GM21737 (cell line): ENCODE measurements at regions not wholly inside any gene's neighbourhood (a gene's known extent, or its start where the extent isn't known, plus 50 kb on each side); places are given as distances from the start of the nearest gene placed in this dataset.
A peak's percentile ranks its signal among the peaks of the same experiment; 100 is the strongest.

Experiments
- ATAC-seq: cut with Tn5 transposase; IDR thresholded peaks from one replicate; pipeline ENCODE4 v1.9.1; 2021; ENCODE audit warnings: mild to moderate bottlenecking, moderate library complexity; ENCODE audit not compliant: unreplicated experiment

DNA sequence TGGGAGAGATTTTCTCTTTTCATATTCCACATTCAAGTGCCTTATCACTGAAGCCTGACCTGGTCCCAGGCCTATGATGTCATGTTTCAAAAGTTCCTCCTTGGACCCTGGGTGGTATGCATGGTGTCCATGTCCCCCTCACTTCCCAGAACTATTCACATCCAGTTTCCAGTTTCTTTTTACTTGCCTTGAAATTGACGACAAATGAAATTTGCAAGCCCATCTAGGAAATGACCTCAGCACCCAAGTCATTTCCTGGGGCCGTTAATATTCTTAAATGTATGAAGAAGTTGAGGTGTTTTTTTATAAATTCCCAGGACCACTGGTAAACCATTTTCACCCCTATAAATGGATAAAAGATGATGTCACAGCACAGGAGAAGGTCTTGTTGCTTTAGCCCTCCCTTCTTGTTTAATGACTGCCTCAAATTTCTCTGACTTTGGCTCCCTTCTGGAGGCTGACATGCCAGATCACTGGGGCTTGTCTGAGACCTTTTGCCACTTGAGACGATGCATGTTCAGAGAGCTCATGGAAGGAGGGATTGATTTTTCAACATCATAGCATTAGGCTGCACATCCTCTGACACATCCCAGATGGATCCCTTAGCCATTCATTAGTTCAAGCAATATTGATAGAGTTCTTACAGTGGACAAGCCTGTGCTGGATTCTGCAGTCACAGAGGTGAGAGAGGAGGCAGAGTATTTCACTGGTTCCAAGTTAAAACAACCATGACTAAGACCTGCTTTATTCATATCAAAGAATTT is 221.3 kb downstream of the PLPP3 start:
- no peak for ATAC-seq

DNA sequence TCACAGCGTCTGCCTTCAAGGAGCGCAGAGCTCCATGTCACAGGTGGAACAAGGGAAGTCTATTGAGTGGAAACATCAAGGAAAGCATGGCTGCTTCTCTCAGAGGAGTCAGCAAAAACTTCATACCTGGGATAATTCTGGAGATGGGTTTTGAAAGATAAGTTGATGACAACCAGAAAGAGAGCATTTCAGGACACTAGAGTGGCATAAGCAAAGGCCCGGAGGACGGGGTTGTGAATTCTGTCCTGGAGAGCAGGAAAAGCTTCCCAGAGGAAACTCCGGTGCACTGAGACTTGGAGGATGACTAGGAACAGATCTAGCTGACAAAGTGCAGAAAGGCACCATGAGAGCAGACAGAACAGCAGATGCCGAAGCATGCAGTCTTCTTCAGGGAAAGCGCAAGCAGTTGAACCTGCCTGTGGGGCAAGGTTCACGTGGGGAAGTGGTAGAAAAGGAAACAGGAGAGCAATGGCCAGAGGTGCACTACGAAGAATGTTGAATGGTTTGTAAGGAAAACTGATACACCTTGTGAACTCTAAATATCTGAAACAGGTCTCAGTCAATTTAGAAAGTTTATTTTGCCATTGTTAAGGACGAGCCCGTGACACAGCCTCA is 222.9 kb downstream of the PLPP3 start:
- ATAC-seq, result no peak

DNA sequence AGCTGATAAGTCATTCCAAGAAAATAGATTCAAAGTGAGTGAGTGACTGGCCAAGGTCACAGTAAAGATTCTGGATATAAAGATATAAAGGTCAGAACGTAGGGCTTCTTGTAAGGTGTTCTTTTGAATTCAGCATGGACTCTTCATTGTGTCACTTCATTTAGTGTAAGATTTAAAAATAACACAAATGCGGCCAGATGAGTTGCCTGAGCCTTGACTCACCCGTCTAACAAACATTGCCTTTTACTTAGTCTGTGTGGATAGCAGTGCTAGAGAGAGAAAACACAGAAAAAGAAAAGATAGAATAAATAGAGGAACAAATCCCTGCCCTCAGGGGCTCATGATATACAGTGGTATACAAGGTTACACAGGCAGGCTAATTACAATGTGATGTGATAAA is 223.4 kb downstream of the PLPP3 start:
- no peak for ATAC-seq

DNA sequence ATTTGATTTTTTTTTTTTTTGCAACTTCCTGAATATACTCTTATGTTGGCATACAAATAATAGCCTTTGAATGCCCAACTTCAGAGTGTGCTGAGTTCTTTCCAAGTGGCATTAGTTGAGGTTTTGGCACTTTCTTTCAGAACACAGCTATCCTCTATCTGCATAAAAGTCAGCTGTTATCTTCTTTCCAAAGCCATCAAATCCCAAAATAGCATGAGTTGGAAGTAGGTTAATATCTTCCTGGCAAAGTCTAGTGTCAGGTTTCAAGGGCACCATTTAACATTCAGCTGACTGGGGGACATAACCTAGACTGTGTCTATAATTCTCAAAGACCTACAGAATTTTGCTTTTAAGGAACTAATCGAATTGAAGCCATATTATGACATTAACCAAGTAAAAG is 223.9 kb downstream of the PLPP3 start:
- no peak for ATAC-seq

DNA sequence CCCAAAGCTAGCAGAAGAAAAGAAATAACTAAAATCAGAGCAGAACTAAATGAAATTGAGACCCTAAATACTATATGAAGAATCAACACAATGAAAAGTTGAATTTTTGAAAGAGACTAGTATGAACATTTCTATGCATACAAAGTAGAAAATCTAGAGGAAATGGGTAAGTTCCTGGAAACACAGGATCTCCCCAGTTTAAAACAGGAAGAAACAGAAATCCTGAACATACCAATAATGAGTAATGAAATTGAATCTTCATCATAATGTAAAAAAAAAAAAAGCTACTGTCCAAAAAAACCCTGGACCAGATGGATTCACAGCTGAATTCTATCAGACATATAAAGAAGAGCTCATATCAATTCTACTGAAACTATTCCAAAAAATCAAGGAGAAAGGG is 233.5 kb downstream of the PLPP3 start:
- ATAC-seq, result no peak

DNA sequence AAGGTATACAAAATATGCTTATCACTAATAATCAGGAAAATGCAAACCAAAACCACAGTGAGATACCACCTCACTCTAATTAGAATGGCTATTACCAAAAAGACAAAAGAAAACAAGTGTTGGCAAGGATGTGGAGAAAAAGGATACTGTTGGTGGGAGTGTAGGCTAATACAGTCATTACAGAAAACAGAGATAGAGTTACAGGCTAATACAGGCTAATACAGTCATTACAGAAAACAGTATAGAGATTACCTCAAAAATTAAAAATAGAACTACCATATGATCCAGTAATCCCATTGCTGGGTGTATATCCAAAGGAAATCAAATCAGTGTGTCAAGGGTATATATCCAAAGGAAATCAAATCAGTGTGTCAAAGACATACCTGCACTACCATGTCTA is 238.4 kb downstream of the PLPP3 start:
- no peak for ATAC-seq

DNA sequence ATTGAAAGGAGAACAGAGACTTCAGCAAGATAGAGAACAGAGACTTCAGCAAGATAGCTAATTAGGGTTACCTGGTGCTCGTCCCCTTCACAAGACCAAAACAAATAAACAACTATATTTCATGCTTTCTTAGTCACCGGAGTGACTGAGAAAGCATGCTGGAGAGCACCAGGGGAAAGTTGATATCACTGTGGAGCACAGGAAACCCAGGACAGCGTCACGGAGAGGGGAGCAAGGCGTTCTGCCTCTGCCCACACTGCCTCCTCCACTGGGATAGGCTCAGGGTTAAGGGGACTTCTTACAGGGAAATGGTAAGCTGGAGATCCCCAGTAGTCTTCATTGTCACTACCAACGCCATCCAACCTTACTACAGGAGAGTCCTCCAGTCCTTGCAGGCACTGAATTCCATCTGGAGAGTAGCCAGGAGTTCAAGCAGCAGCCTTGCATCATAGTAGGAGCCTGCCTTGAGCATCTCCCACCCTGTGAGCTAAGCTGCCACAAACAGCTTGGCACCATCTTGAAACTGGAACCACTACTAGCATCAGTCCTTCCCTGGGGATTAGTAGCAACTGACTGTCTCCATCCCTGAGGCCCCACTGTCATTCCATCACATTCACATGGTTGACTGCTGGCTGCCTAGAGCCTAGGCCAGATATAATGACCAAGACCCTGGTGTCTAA is 239.4 kb downstream of the PLPP3 start:
- ATAC-seq, result no peak

DNA sequence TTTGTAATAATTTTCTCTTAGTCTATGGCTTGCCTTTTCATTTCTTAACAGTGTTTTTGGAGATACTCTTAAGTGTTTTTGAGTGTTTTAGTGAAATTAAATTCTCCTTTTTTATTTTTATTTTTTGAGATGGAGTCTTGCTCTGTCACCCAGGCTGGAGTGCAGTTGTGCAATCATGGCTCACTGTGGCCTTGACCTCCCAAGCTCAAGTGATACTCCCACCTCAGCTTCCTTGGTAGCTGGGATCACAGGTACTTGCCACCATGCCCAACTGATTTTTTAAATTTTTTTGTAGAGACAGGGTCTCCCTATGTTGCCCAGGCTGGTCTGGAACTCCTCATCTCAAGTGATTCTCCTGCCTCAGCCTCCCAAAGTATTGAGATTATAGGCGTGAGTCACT is 240.3 kb downstream of the PLPP3 start:
- ATAC-seq, result no peak

DNA sequence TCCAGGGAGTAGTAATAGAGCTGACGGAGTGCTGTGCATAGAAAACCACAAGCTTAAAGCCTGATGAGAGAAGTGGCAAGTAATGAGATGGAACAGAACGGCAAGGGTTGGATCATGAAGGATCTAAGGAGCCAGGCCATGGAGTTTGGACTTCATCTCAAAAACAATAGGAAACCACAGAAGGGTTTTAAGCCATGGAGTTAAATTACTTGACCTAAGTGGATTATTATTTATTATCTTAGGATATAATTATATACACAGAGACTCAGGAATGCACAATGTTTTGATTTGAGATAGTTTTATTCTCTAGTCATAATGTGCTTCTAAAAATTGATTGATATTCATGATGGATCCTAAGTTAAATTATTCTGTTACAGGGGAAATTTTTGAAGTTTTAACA is 242.4 kb downstream of the PLPP3 start:
- no peak for ATAC-seq

DNA sequence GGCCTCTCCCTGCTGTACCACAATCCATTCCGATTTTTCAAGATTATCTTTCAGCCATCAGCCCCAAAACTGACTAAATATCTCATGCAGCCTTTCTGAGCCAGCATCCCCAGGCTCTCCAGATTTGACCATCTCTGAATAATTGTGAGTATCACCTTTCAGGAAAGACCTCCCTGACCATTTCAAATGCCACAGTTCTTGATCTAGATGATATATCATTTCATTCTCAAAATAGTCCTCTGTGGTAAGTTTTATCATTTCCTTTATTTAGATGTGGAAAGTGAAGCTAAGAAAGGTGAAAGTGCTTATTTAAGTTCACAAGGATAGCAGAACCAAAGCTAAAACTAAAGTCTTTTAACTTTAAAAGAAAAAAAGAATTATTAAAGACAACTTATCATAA is 244.0 kb downstream of the PLPP3 start:
- ATAC-seq, result no peak

DNA sequence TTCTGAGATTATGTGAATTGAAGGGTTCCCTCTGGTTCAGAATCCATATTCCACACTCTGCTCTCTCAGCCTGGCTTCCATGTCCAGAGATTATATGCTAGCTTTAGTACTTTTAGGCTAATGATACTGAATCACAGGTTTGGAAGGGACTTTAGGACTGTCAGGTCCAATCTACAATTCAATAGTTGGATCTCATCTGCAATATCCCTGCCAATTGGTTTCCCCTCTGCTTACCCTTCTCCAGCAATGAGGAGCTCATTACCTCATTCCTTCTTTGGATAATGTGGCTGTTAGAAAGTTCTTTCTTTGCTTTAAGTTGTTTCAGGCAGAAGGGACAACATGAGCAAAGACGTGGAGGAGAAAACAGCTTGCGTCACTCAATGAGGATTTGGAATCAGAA is 245.3 kb downstream of the PLPP3 start:
- ATAC-seq, result no peak

DNA sequence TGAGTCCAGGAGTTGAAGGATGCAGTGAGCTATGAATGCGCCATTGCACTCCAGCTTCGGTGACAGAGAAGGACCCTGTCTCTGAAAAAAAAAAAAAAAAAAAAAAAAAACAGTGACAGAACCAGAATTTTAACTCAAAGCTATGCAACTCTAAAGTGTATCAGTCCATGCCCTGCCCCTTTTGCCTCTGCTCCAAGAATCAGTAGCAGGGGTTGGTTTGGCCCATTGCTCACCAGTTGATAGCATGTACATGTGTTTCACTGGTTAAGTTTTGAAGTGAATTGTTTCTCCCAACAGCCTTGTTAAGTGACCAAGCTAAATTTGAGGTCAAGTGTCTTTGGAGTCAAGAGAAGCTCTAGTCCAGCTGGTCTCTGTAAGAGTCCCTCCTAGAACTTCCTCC is 245.9 kb downstream of the PLPP3 start:
- ATAC-seq, result no peak

DNA sequence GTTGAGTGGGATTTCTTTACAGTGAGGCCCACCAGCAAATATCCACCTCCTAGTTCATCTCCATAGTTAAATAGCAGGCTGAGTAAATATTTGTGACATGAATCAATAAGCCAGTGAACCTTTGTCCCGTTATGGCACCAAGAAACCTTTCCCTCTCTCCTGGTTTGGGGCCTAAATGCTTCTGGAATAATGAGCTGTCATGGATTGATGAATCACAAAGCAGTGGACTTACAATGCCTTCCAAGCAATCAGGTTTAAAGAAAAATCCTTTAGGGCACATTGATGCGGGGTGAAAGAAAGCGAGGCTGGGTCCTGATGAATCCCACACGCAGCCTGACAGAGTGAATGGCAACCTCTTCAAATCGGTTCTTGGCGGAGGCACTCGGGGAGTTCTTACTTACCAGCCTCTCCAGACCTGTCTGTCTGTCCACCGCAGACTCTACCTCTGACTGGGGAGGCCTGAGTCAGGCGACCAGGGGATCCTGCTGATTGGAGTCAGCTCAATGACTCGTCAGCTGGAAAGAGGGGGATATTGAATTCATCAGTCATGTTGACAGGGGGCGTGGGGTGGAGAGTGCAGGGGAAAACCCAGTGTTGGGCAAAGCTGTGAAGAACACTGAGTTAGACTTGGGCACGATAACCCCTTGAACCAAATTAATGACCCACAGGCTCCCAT is 247.3 kb downstream of the PLPP3 start:
- no peak for ATAC-seq

DNA sequence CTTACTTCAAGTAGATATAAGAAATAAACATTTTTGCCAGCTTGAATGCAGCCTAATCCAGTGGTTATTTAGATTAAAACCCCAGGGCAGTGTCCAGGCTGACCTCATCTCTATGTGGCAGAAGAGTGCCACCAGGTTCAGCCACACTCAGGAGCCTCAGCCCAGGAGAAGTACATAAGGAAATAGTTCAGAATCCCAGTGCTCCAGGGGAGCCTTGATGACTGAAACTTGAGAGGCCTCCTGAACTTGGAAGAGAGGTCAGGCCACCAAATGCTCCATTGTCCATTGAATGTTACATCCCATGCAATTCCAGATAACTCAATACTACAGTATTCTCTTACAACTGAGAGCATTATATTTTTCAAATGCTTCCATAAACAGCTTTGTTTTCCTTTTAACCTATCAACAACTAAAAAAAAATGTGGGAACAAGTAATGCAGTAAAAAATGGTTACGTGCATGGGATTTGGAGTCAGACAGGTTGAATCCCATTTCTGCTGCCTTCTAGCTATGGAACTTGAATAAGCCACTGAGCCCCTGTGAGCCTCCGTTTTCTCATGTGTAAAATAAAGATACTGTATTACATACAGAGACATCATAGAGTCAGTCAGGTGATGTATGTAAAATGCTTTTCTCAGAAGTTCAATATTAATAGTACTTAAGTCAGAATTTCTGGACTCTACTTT is 248.0 kb downstream of the PLPP3 start:
- no peak for ATAC-seq

DNA sequence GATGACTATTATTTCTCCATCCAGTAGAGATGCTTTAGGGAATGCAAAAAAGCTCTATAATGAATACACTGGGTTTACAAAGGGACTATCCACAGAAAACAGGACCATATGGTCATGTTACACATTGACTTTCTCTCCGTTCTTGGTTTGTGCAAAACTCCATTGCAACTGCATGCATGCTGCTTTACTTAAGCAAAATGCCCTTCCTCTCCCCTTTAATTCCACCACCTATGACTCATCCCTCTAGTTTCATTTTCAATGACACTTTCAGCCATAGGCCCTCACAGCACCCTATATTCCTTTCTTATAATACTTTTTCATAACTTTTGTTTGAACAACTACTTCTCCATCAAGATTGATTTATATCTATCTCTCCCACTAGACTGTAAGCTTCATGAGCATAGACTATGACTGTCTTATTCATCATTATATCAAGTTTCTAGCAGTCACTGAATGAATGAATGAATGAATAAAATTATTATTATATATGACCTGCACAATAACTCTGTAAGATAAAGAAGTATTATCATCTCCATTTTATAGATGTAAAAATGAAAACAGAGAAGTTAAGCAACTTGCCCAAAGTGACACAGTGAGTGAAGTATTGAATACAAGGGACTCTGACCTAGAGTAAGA is 248.9 kb downstream of the PLPP3 start:
- peak; percentile 90 for ATAC-seq

DNA sequence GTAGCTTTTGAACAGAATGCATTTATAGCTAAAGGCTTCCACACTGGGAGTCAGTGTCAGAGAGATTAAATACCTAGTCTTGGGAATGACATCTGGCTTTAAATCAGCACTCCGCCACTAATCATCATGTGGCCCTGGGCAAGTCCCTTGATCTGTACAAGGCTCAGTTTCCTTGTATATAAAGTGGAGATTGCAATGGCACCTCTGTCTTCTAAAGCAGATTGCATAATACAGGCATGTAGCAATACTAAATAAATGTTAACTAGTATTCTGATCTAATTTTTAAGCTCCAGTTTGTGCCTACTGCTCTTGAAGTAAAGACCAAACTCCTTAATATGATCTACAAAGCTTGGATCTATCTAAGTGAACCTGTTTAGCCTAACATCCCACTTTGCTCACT is 249.4 kb downstream of the PLPP3 start:
- no peak for ATAC-seq

DNA sequence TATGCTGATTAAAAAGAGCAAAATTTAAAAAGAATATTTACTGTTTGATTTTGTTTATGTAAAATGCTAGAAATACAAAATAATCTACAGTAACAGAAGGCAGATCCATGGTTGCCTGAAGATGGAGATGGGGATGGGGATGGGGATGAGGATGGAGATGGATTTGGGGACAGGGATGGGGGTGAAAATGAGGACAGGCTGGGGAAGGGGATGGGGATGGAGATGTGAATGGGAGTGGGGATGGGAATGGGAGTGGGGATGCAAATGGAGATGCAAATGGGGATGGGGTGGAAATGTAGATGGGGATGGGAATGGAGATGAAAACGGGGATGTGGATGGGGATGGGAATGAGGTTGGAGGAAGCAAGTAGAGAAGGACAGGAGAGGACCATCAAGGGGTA is 252.2 kb downstream of the PLPP3 start:
- no peak for ATAC-seq

DNA sequence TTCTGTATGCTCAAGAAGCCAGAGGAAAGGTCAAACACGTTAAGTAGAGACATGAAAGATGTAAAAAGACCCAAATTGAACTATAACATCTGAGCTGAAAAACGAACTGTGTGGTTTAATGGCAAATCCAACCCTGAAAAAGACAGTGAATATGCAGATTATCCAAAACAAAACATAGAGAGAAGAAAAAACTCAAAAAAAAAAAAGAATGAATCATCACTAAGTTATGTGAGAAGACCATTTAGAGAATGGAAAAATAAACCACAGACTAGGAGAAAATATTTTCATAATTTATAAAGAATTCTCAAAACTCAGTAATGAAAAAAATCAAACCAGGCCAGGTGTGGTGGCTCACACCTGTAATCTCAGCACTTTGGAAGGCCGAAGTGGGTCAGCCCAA is 253.3 kb downstream of the PLPP3 start:
- ATAC-seq, result no peak

DNA sequence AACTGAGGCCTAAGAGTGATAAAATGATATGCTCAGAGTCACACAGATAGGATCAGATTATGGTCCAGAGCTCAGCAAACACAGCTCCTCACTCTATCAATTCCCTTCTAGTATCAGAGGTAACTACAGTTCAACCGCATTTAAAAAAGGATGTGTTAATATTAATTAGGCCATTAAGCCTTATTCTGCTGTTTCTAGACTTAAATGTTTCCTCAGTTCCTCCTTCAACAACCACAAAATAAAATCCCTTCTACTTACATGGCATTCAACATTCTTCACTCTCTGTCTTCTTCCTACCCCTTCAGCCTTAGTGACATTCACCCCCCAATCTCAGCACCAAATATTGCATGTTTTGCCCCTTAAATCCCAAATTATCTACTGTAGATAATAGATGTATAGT is 254.9 kb downstream of the PLPP3 start:
- ATAC-seq, result no peak

DNA sequence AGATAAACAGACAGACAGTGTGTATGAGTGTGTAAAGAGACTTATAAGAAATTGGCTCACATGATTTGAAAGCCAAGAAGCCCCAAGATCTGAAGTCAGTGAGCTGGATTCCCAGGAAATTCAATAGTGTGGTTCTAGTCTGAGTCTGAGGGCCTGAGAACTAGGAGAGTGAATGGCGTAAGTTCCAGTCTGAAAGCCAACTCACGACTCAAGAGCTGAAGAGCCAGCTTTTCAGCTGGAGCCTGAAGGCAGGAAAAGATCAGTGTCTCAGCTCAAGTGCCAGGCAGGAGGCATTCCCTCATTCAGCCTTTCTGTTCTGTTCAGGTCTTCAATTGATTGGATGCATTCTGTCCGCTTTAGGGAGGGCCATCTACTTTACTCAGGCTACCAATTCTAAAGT is 257.2 kb downstream of the PLPP3 start:
- ATAC-seq, result no peak

DNA sequence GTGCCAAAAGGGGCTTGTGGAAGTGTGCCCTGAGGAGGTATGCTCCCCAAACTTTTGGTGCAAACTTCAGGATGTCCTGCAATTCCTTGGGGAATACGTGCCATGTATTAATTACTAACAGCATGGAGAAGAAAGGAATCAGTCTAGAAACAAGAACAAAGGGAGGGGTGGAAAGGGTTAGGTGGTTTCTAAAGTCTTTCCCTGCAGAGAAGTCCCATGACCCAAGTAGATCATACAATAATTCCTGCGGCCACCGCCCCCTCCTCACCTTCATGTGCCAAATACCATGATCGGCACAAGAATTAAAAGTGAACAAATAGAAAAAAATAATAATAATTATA is 258.2 kb downstream of the PLPP3 start:
- ATAC-seq, result no peak
